Keratinocyte (primary cell): ENCODE measurements at regions not wholly inside any gene's neighbourhood (a gene's known extent, or its start where the extent isn't known, plus 50 kb on each side); places are given as distances from the start of the nearest gene placed in this dataset.
"Not testable (repeated sequence)": the region's sequence is repeated elsewhere in the genome, so short reads cannot be mapped to it uniquely, and the experiment has no call there.

Experiments used
- DNase-seq: peaks from one replicate; pipeline ENCODE4 v3.0.0-alpha.2; 2011; ENCODE audit warnings: low read depth, missing footprints, low spot score
- FAIRE-seq: peaks from 2 replicates; lab custom pipeline; 2011; peaks lifted over from hg19 to GRCh38; lab: Jason Lieb, UNC
- H2AFZ ChIP-seq: 2 replicates; pipeline ENCODE4 v1.6.0; 2012; ENCODE audit warnings: low read length, control low read depth, inconsistent platforms; ENCODE audit not compliant: control insufficient read depth
- H3K27ac ChIP-seq: 2 replicates; pipeline ENCODE4 v1.5.1; 2011; ENCODE audit warnings: low read length; ENCODE audit not compliant: control insufficient read depth, insufficient read depth
- H3K27me3 ChIP-seq: 3 replicates; pipeline ENCODE4 v1.6.0; 2011; ENCODE audit warnings: low read length; ENCODE audit not compliant: control insufficient read depth, insufficient read depth; ENCODE audit errors: extremely low read depth
- H3K36me3 ChIP-seq, 2 experiments: 2 replicates in 1 of 2; 3 replicates in 1 of 2; pipeline ENCODE4 v1.5.1; 2011; ENCODE audit warnings: low read length in 2 of 2, mild to moderate bottlenecking in 1 of 2; ENCODE audit not compliant: control insufficient read depth in 2 of 2, insufficient read depth in 2 of 2; ENCODE audit errors: extremely low read depth in 1 of 2
- H3K4me1 ChIP-seq: 3 replicates; pipeline ENCODE4 v1.5.1; 2011; ENCODE audit warnings: low read length; ENCODE audit not compliant: control insufficient read depth, insufficient read depth; ENCODE audit errors: extremely low read depth
- H3K4me2 ChIP-seq: 3 replicates; pipeline ENCODE4 v1.6.0; 2011; ENCODE audit warnings: low read depth, low read length; ENCODE audit not compliant: control insufficient read depth, insufficient read depth; ENCODE audit errors: extremely low read depth
- H3K4me3 ChIP-seq, 3 experiments: fragments of 200-600 bp in 1 of 3; sonication (generic) in 1 of 3; 2 replicates in 2 of 3; 3 replicates in 1 of 3; pipeline ENCODE4 v1.5.1; 2011 to 2016; ENCODE audit warnings: low read length in 3 of 3, mild to moderate bottlenecking in 3 of 3, control low read depth in 2 of 3, inconsistent platforms in 1 of 3, low read depth in 1 of 3, mixed read lengths in 1 of 3, mixed run types in 1 of 3, moderate library complexity in 1 of 3; ENCODE audit not compliant: control insufficient read depth in 2 of 3, insufficient read depth in 2 of 3; ENCODE audit errors: extremely low read depth in 1 of 3
- H3K79me2 ChIP-seq: 2 replicates; pipeline ENCODE4 v1.6.0; 2012; ENCODE audit warnings: low read length; ENCODE audit not compliant: control insufficient read depth, insufficient read depth
- H3K9ac ChIP-seq: 3 replicates; pipeline ENCODE4 v1.6.0; 2011; ENCODE audit warnings: low read length; ENCODE audit not compliant: control insufficient read depth, insufficient read depth; ENCODE audit errors: extremely low read depth
- H3K9me1 ChIP-seq: 3 replicates; pipeline ENCODE4 v1.6.0; 2011; ENCODE audit warnings: low read length; ENCODE audit not compliant: control insufficient read depth, insufficient read depth; ENCODE audit errors: extremely low read depth
- H3K9me3 ChIP-seq: 2 replicates; pipeline ENCODE4 v1.5.1; 2012; ENCODE audit warnings: low read depth, low read length; ENCODE audit not compliant: control insufficient read depth
- H4K20me1 ChIP-seq: 3 replicates; pipeline ENCODE4 v1.6.0; 2011; ENCODE audit warnings: low read length; ENCODE audit not compliant: control insufficient read depth, insufficient read depth; ENCODE audit errors: extremely low read depth
- CTCF ChIP-seq, 3 experiments: IDR thresholded peaks in 1 of 3; conservative IDR thresholded peaks in 1 of 3; optimal IDR thresholded peaks in 1 of 3; 2 replicates in 2 of 3; 3 replicates in 1 of 3; pipeline versions ENCODE3 to v1.5.1; 2011; ENCODE audit warnings: low read length in 3 of 3, mild to moderate bottlenecking in 3 of 3, moderate library complexity in 2 of 3, control low read depth in 1 of 3, inconsistent platforms in 1 of 3; ENCODE audit not compliant: insufficient read depth in 2 of 3; ENCODE audit errors: extremely low read depth in 1 of 3
- EZH2 ChIP-seq: IDR thresholded peaks from one replicate; pipeline ENCODE4 v1.6.1; 2012; ENCODE audit warnings: inconsistent platforms, mild to moderate bottlenecking, low read length, moderate library complexity
- dilution Hi-C: fragments of 300-500 bp; cut with MboI; formaldehyde crosslinking; loops from one replicate; pipeline ENCODE4 v1.7.0; 2020; ENCODE audit warnings: low sequenced_read_pairs; ENCODE audit not compliant: extremely low pct_ligation_motif_present

- H3K4me1 ChIP-seq, result no peaks in the 10 kb centered on the region
- H3K36me3 ChIP-seq, result no peaks in the 10 kb centered on the region
- dilution Hi-C loops, result no loop called here
- H3K27ac ChIP-seq, result no peak overlapping the region
- no peaks in the 10 kb centered on the region for H3K27me3 ChIP-seq
- no peaks in the 10 kb centered on the region for H3K79me2 ChIP-seq
- TF ChIP-seq CTCF (optimal IDR thresholded peaks at IDR 0.05 in 1 of 3, IDR thresholded peaks at IDR 0.05 in 1 of 3, conservative IDR thresholded peaks at IDR 0.05 in 1 of 3; ENCODE audit: extremely low read depth in 1 of 3, insufficient read depth in 2 of 3, low read length in 3 of 3), result no peak
- TF ChIP-seq EZH2, result no peak
- no peak overlapping the region for H3K9ac ChIP-seq
- H3K9me3 ChIP-seq, result peaks cover 2% of the 10 kb centered on the region
- no peak overlapping the region for H2AFZ ChIP-seq
- FAIRE-seq, result no peak
- H3K4me2 ChIP-seq, result no peak overlapping the region
- no peaks in the 10 kb centered on the region for H3K9me1 ChIP-seq
- DNase-seq, result no peak
- no peaks in the 10 kb centered on the region for H4K20me1 ChIP-seq
- no peak overlapping the region for H3K4me3 ChIP-seq
These were observed 463.8 kb upstream of the GCFC2 start for GRCh38 chr2:76174505-76174904.

GRCh38 chr2:76173206-76173605, 462.5 kb upstream of the GCFC2 start:
- H2AFZ ChIP-seq, dilution Hi-C loops, H3K9me3 ChIP-seq, H3K4me2 ChIP-seq, H3K4me1 ChIP-seq, H3K79me2 ChIP-seq, FAIRE-seq, H3K27me3 ChIP-seq, H4K20me1 ChIP-seq, H3K27ac ChIP-seq, DNase-seq, H3K9ac ChIP-seq, H3K4me3 ChIP-seq, H3K9me1 ChIP-seq, H3K36me3 ChIP-seq: not testable (repeated sequence)

- H4K20me1 ChIP-seq, H3K9ac ChIP-seq, dilution Hi-C loops, H3K4me2 ChIP-seq, H2AFZ ChIP-seq, DNase-seq, FAIRE-seq, H3K4me3 ChIP-seq, H3K4me1 ChIP-seq, H3K9me3 ChIP-seq, H3K79me2 ChIP-seq, H3K27ac ChIP-seq, H3K36me3 ChIP-seq, H3K9me1 ChIP-seq, H3K27me3 ChIP-seq: not testable (repeated sequence)
These were observed 461.5 kb upstream of the GCFC2 start for GRCh38 chr2:76172154-76172595.
